AG10803 (cell line): ENCODE measurements at regions not wholly inside any gene's neighbourhood (a gene's known extent, or its start where the extent isn't known, plus 50 kb on each side); places are given as distances from the start of the nearest gene placed in this dataset.
A peak's percentile ranks its signal among the peaks of the same experiment; 100 is the strongest.

Experiments
- DNase-seq: peaks from one replicate; pipeline ENCODE4 v3.0.0; 2010; ENCODE audit warnings: low read depth
- H3K4me3 ChIP-seq: 2 replicates; pipeline ENCODE4 v1.5.1; 2011; ENCODE audit warnings: mild to moderate bottlenecking, low read length, control low read depth
- TF ChIP-seq, protein P1 (sequence below): conservative IDR thresholded peaks from 2 replicates; pipeline ENCODE4 v1.5.1; 2011; ENCODE audit warnings: mild to moderate bottlenecking, low read length, control low read depth, inconsistent platforms

DNA sequence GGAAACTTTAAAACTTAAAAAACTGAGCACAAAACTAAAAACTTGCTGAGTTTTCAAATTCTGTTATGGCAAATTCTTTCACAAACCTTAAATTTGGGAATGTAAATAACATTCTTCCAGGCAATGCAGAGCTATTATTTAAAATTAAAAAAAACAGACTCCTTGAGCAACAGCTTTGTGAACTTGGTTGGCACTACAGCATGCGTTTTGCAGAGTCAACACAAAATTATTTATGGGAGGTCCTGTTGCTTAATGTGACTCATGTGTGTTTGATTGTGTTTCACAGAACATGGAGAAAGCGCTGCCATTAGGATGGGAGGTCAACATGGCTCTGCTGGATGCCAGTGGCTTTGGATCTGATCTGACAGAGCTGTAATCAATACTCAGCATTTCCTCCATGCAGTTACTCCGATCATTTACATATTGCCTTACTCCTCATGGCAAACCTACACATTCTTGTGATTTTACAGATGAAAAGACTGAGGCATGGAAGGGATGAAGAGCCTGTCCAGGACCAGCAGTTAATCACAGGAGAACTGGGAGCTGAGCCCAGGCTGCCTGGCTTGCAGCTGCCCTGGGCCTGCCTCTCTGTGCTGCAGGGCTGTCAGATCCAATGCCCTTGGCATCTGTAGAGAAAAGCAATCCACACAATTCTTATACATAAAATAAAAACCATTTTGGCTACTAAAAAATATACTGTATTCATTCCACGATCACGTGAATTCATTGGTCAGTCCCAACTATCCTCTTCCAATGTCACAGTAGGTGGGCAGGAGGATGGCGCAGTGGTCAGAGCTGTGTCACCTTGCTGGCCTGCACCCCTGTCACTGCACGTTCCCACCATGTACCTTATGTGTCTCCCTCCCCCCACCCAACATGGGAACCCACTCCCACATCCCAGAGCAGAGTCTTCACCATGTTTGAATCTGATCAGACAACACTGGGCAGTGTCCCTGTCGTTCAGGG, 200.9 kb downstream of the CXCL12 start:
- TF ChIP-seq, protein P1, sequence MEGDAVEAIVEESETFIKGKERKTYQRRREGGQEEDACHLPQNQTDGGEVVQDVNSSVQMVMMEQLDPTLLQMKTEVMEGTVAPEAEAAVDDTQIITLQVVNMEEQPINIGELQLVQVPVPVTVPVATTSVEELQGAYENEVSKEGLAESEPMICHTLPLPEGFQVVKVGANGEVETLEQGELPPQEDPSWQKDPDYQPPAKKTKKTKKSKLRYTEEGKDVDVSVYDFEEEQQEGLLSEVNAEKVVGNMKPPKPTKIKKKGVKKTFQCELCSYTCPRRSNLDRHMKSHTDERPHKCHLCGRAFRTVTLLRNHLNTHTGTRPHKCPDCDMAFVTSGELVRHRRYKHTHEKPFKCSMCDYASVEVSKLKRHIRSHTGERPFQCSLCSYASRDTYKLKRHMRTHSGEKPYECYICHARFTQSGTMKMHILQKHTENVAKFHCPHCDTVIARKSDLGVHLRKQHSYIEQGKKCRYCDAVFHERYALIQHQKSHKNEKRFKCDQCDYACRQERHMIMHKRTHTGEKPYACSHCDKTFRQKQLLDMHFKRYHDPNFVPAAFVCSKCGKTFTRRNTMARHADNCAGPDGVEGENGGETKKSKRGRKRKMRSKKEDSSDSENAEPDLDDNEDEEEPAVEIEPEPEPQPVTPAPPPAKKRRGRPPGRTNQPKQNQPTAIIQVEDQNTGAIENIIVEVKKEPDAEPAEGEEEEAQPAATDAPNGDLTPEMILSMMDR: no peak
- peak; percentile 93 for DNase-seq
- H3K4me3 ChIP-seq: no peak overlapping the region

DNA sequence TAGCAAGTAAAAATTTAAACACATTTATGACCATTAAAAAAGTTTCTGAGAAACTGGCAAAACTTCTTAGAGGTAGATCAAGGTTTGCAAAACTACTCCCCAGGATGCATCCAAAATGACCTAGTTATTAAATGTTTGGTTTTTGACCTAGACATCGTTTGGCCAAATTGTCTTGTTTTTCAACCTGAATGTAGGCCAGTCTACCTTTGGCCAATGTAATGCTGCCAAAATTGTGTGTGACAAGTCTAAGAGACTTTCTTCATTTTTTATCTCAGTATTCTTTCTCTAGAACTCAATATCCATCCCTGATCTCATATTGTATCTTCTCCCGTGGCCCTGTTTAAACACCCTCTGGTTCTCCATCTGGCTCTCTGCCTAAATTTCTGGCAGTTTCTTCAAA, 202.0 kb downstream of the CXCL12 start:
- DNase-seq: no peak
- TF ChIP-seq, protein P1: no peak
- no peak overlapping the region for H3K4me3 ChIP-seq

DNA sequence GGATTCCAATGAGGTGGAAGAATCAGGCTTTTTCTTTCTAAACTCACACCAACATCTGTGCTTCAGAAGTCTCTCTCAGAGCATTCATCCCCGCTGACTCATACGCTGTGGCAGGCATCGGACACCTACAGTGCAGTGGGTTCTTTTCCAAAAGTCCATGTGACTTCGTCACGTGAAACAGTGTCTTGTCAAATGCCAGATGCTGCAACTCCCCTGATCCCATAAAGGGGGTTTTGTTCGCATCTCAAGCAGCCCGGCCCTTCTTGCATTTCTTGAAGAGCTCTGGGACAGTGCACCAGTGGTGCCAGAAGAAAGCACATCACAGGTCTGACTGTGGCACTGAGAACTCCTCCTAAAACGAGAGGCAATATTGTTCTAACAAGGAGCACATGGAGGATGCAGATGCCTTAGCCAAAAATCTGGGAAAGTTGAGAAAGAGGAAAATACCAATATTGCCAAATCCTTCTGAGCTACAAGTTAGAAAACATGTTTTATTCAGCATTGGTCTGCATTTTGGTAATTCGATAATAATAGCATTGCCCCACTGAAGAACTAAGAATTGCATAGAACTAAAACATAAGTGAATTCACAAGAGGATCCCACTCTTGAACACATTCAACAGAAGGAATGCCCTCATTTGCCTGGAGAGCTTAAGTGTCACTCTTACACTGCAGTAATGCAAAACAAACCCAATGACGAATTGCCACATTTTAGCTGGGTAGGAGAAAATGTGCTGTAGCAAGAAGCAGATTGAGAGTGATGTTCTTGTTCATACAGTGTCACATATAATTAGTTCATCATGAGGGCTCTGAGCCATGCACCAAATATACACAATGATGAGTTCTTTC, 204.4 kb downstream of the CXCL12 start:
- TF ChIP-seq, protein P1: no peak
- peak; percentile 99 for DNase-seq
- H3K4me3 ChIP-seq: no peak overlapping the region; the same call in 1 of the 2 replicates

DNA sequence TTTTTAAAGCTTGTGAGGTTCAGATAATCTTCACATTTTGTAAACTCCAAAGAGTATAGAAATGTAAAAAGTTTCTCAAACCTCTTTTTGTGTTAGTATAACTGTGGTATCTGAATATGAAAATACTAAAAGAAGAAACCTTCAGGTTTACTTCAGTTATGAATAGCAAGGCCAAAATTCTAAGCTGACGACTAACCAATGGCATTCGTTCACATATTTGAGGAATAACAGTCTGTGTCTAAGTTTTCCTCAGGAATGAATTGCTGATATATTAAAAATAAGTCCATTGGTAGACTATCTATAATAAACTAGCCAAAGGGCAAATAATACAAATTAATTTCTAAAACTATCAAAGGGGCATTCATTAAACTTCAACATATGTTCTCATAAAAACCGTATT, 206.0 kb downstream of the CXCL12 start:
- H3K4me3 ChIP-seq: no peak overlapping the region
- TF ChIP-seq, protein P1: no peak
- DNase-seq: peak; percentile 48

DNA sequence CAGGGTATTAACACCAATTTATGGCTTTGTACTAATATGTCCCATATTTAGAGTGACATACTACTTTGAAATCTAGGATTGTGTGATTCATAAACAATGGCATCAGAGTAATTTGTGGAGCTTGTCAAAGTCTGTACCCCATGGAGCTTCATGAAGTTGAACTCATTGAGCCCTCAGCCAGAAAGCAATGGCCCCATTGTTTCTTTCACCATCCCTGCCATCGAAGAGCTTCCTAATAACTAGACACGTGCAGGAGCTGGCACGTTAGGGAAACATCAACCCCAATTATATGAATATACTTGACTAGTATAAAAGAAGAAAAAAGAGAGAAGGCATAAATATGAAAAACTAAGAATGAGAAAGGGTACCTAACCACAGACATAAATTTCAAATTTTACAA, 206.6 kb downstream of the CXCL12 start:
- TF ChIP-seq, protein P1: no peak
- H3K4me3 ChIP-seq: no peak overlapping the region
- no peak for DNase-seq

DNA sequence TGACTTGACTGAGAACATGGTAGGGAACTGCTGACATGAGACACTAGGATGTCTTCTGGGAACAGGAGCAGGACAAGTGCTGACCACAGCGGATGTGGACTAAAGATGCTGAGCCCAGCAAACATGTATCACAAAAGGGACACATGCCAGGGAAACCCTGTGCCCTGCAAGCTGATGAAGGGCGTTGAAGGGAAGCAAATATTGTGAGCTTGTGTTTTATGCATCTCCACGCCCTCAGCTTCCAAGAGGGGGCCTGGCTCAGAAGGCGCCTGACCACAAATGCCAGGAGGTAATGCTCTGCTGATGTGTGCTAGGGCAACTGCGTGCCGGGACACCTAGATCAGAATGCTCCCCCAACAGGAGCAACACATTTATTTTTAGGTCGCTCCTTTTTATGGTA, 207.3 kb downstream of the CXCL12 start:
- no peak overlapping the region for H3K4me3 ChIP-seq
- DNase-seq: peak; percentile 42
- TF ChIP-seq, protein P1: no peak

DNA sequence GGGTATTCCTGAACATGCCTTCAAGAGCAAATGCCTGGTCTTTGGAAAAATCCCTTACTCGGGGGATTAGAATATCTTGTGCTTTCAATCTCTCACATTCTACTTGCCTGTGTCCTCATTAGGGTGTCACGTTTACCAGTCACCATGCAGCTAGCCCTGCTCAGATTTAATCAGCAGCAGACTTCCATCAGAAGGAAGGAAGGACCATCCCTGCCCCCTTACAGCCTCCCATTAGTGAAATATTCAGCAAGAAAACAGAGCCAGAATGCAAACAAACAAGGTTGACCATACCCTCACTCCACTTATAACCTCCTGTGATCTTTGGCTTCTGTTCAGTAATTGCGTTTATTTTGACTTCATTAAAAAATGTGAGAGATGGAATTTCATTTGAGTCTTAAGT, 208.6 kb downstream of the CXCL12 start:
- TF ChIP-seq, protein P1: no peak
- no peak for DNase-seq
- H3K4me3 ChIP-seq: no peak overlapping the region
